SK-N-SH (cell line): ENCODE measurements at regions not wholly inside any gene's neighbourhood (a gene's known extent, or its start where the extent isn't known, plus 50 kb on each side); places are given as distances from the start of the nearest gene placed in this dataset.

ENCODE experiments used
- CTCF ChIA-PET: fragments of 300-600, 350-600 bp; formaldehyde crosslinking; extraction: SDS; loops from one replicate; lab custom pipeline; 2021; lab: Yijun Ruan, JAX
- POLR2A ChIA-PET: fragments of 350-600 bp; sonication (Branson Sonifier 250); formaldehyde crosslinking; extraction: SDS; loops from one replicate; lab custom pipeline; 2020; ENCODE audit warnings: antibody characterized with exemption, inconsistent platforms; lab: Yijun Ruan, JAX
- DNase-seq: peaks from one replicate; pipeline ENCODE4 v3.0.0; 2012
- H2AFZ ChIP-seq: fragments of 200-600 bp; sonication (generic); 2 replicates; pipeline ENCODE4 v1.8.1; 2016; ENCODE audit warnings: antibody characterized with exemption, mild to moderate bottlenecking, low read depth
- H3F3A ChIP-seq: fragments of 200-600 bp; sonication (generic); replicated peaks from 2 replicates; pipeline ENCODE3; 2016; ENCODE audit warnings: antibody characterized with exemption, mild to moderate bottlenecking; ENCODE audit not compliant: insufficient read depth
- H3K27ac ChIP-seq, 2 experiments: fragments of 200-500 bp in 1 of 2; fragments of 200-600 bp in 1 of 2; sonication (Bioruptor generic) in 1 of 2; sonication (generic), shearing (Covaris generic) in 1 of 2; 2 replicates each; pipeline versions ENCODE4 v1.5.1 to v1.6.1; 2014 to 2016; ENCODE audit warnings: low read depth in 2 of 2, inconsistent platforms in 1 of 2, low read length in 1 of 2, mild to moderate bottlenecking in 1 of 2, mixed read lengths in 1 of 2
- H3K27me3 ChIP-seq: fragments of 200-600 bp; sonication (generic), shearing (Covaris generic); 2 replicates; pipeline ENCODE4 v1.6.1; 2016; ENCODE audit warnings: mixed run types; ENCODE audit not compliant: insufficient read depth
- H3K36me3 ChIP-seq, 2 experiments: fragments of 200-500 bp in 1 of 2; fragments of 200-600 bp in 1 of 2; sonication (Bioruptor generic) in 1 of 2; sonication (generic) in 1 of 2; replicated peaks in 1 of 2; 2 replicates each; pipeline versions ENCODE3 to v1.5.1; 2014 to 2016; ENCODE audit warnings: low read length in 1 of 2, mild to moderate bottlenecking in 1 of 2; ENCODE audit not compliant: insufficient read depth in 2 of 2, control insufficient read depth in 1 of 2
- H3K4me1 ChIP-seq, 2 experiments: fragments of 200-500 bp in 1 of 2; fragments of 200-600 bp in 1 of 2; sonication (Bioruptor generic) in 1 of 2; sonication (generic), shearing (Covaris generic) in 1 of 2; 2 replicates each; pipeline versions ENCODE4 v1.5.1 to v1.6.1; 2014 to 2016; ENCODE audit warnings: low read depth in 1 of 2, low read length in 1 of 2, mixed run types in 1 of 2; ENCODE audit not compliant: insufficient read depth in 2 of 2, control insufficient read depth in 1 of 2
- H3K4me2 ChIP-seq: fragments of 200-600 bp; sonication (generic), shearing (Covaris generic); 2 replicates; pipeline ENCODE4 v1.6.1; 2017; ENCODE audit warnings: mixed run types
- H3K4me3 ChIP-seq, 2 experiments: fragments of 200-500 bp in 1 of 2; fragments of 200-600 bp in 1 of 2; sonication (Bioruptor generic) in 1 of 2; sonication (generic), shearing (Covaris generic) in 1 of 2; 2 replicates each; pipeline versions ENCODE4 v1.5.1 to v1.8.1; 2014 to 2016; ENCODE audit warnings: low read depth in 2 of 2, inconsistent platforms in 1 of 2, low read length in 1 of 2, mild to moderate bottlenecking in 1 of 2, mixed read lengths in 1 of 2, moderate library complexity in 1 of 2
- H3K79me2 ChIP-seq: fragments of 200-600 bp; sonication (generic); 2 replicates; pipeline ENCODE4 v1.8.1; 2017; ENCODE audit warnings: mild to moderate bottlenecking; ENCODE audit not compliant: insufficient read depth
- H3K9ac ChIP-seq: fragments of 200-600 bp; sonication (generic); 2 replicates; pipeline ENCODE4 v1.6.1; 2017; ENCODE audit warnings: mixed run types
- H3K9me2 ChIP-seq: fragments of 200-600 bp; sonication (generic); 2 replicates; pipeline ENCODE4 v1.6.1; 2017; ENCODE audit warnings: mixed run types
- H3K9me3 ChIP-seq: fragments of 200-600 bp; sonication (generic); 2 replicates; pipeline ENCODE4 v1.6.1; 2017; ENCODE audit warnings: mixed run types, mild to moderate bottlenecking, moderate library complexity
- H4K20me1 ChIP-seq: fragments of 200-600 bp; sonication (generic); 2 replicates; pipeline ENCODE4 v1.6.1; 2017; ENCODE audit warnings: mild to moderate bottlenecking, mixed run types; ENCODE audit not compliant: insufficient read depth
- ELF1 ChIP-seq: IDR thresholded peaks from 2 replicates; pipeline ENCODE4 v1.4.0; 2012
- FOSL2 ChIP-seq: IDR thresholded peaks from 2 replicates; pipeline ENCODE4 v1.4.0; 2012; ENCODE audit warnings: low read depth, mild to moderate bottlenecking, moderate library complexity, borderline replicate concordance
- FOXJ3 ChIP-seq: sonication (generic); formaldehyde crosslinking; IDR thresholded peaks from 2 replicates; pipeline ENCODE4 v1.5.1; 2020; ENCODE audit warnings: mild to moderate bottlenecking, missing genetic modification reagents
- MEF2A ChIP-seq: IDR thresholded peaks from 2 replicates; pipeline ENCODE4 v1.4.0; 2012; ENCODE audit warnings: low read depth, borderline replicate concordance
- NRF1 ChIP-seq: IDR thresholded peaks from 2 replicates; pipeline ENCODE4 v1.6.1; 2012; ENCODE audit warnings: low read depth, mild to moderate bottlenecking, low read length
- RAD21 ChIP-seq: IDR thresholded peaks from 2 replicates; pipeline ENCODE4 v1.6.1; 2012; ENCODE audit warnings: mild to moderate bottlenecking, low read length
- RCOR1 ChIP-seq: fragments of 150-350 bp; IDR thresholded peaks from 2 replicates; pipeline ENCODE4 v1.6.1; 2017; ENCODE audit warnings: antibody characterized with exemption, low read length
- RFX5 ChIP-seq: IDR thresholded peaks from 2 replicates; pipeline ENCODE4 v1.6.1; 2012; ENCODE audit warnings: mild to moderate bottlenecking, improper control_type of control experiment, low read length
- RXRA ChIP-seq: IDR thresholded peaks from 2 replicates; pipeline ENCODE4 v1.4.0; 2012; ENCODE audit warnings: low read depth, mild to moderate bottlenecking, borderline replicate concordance
- SMC3 ChIP-seq: IDR thresholded peaks from 2 replicates; pipeline ENCODE4 v1.6.1; 2012; ENCODE audit warnings: low read depth, low read length, improper control_type of control experiment
- TAF1 ChIP-seq: IDR thresholded peaks from 2 replicates; pipeline ENCODE4 v1.6.1; 2012; ENCODE audit warnings: low read depth, mild to moderate bottlenecking, low read length, moderate library complexity, borderline replicate concordance
- TCF12 ChIP-seq: IDR thresholded peaks from 2 replicates; pipeline ENCODE4 v1.4.0; 2012
- TEAD4 ChIP-seq: IDR thresholded peaks from 2 replicates; pipeline ENCODE4 v1.4.0; 2012; ENCODE audit warnings: mild to moderate bottlenecking, borderline replicate concordance; ENCODE audit not compliant: insufficient read depth
- YY1 ChIP-seq: IDR thresholded peaks from 2 replicates; pipeline ENCODE4 v1.4.0; 2012; ENCODE audit warnings: low read depth, mild to moderate bottlenecking
- TF ChIP-seq, protein P1 (sequence below): IDR thresholded peaks from 2 replicates; pipeline ENCODE4; 2012
- TF ChIP-seq, protein P2 (sequence below): fragments of 200-600 bp; sonication (generic); IDR thresholded peaks from 2 replicates; pipeline ENCODE4 v1.6.1; 2017; ENCODE audit warnings: antibody characterized with exemption, mild to moderate bottlenecking, moderate library complexity
- TF ChIP-seq, protein P3 (sequence below): IDR thresholded peaks from 2 replicates; pipeline ENCODE4 v1.6.1; 2012; ENCODE audit warnings: mild to moderate bottlenecking, low read depth, low read length, moderate library complexity

DNA sequence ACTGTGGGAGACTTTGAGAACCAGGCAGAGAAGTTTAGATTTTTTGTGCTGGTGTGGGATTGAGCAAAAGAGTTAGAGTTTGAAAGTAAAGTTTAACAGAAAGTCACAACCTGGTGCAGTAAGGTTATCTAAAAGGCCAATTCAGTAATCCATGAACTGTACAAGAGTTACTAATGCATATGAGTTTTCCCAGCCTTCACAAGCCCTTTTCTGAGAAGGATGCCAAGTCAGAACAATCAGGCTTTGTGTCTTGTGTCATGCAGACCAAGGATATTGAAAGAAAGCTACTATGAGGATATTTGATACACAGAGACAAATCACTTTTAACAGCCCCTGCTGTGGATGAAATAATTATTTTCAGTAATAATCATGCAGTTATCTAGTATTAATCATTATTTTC, 68.8 kb upstream of the MYO3A start:
- H3K79me2 ChIP-seq: no peaks in the 10 kb centered on the region
- POLR2A ChIA-PET: no interaction called here
- H3K27me3 ChIP-seq: no peaks in the 10 kb centered on the region
- CTCF ChIA-PET: interaction anchor here (3.6 kb wide), 1 partner anchor 10 kb away, joined by 15 read pairs; no protein-coding TSS in a partner anchor
- no peaks in the 10 kb centered on the region for H4K20me1 ChIP-seq
- H3K27ac ChIP-seq: no peak overlapping the region
- no peak overlapping the region for H3K4me3 ChIP-seq
- no peaks in the 10 kb centered on the region for H3K9me2 ChIP-seq
- no peaks in the 10 kb centered on the region for H3F3A ChIP-seq
- TF ChIP-seq TCF12 (no peak), TAF1 (no peak), YY1 (no peak), FOSL2 (no peak), NRF1 (no peak), ELF1 (no peak), RXRA (no peak), SMC3 (no peak), RAD21 (no peak), RFX5 (no peak), FOXJ3 (CRISPR knock-in tag) (no peak), TEAD4 (no peak), RCOR1 (no peak), MEF2A (no peak)
- TF ChIP-seq, protein P1, sequence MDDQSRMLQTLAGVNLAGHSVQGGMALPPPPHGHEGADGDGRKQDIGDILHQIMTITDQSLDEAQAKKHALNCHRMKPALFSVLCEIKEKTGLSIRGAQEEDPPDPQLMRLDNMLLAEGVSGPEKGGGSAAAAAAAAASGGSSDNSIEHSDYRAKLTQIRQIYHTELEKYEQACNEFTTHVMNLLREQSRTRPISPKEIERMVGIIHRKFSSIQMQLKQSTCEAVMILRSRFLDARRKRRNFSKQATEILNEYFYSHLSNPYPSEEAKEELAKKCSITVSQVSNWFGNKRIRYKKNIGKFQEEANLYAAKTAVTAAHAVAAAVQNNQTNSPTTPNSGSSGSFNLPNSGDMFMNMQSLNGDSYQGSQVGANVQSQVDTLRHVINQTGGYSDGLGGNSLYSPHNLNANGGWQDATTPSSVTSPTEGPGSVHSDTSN: no peak
- TF ChIP-seq, protein P2, sequence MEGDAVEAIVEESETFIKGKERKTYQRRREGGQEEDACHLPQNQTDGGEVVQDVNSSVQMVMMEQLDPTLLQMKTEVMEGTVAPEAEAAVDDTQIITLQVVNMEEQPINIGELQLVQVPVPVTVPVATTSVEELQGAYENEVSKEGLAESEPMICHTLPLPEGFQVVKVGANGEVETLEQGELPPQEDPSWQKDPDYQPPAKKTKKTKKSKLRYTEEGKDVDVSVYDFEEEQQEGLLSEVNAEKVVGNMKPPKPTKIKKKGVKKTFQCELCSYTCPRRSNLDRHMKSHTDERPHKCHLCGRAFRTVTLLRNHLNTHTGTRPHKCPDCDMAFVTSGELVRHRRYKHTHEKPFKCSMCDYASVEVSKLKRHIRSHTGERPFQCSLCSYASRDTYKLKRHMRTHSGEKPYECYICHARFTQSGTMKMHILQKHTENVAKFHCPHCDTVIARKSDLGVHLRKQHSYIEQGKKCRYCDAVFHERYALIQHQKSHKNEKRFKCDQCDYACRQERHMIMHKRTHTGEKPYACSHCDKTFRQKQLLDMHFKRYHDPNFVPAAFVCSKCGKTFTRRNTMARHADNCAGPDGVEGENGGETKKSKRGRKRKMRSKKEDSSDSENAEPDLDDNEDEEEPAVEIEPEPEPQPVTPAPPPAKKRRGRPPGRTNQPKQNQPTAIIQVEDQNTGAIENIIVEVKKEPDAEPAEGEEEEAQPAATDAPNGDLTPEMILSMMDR: no peak
- TF ChIP-seq, protein P3, sequence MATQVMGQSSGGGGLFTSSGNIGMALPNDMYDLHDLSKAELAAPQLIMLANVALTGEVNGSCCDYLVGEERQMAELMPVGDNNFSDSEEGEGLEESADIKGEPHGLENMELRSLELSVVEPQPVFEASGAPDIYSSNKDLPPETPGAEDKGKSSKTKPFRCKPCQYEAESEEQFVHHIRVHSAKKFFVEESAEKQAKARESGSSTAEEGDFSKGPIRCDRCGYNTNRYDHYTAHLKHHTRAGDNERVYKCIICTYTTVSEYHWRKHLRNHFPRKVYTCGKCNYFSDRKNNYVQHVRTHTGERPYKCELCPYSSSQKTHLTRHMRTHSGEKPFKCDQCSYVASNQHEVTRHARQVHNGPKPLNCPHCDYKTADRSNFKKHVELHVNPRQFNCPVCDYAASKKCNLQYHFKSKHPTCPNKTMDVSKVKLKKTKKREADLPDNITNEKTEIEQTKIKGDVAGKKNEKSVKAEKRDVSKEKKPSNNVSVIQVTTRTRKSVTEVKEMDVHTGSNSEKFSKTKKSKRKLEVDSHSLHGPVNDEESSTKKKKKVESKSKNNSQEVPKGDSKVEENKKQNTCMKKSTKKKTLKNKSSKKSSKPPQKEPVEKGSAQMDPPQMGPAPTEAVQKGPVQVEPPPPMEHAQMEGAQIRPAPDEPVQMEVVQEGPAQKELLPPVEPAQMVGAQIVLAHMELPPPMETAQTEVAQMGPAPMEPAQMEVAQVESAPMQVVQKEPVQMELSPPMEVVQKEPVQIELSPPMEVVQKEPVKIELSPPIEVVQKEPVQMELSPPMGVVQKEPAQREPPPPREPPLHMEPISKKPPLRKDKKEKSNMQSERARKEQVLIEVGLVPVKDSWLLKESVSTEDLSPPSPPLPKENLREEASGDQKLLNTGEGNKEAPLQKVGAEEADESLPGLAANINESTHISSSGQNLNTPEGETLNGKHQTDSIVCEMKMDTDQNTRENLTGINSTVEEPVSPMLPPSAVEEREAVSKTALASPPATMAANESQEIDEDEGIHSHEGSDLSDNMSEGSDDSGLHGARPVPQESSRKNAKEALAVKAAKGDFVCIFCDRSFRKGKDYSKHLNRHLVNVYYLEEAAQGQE: no peak
- no peak overlapping the region for H2AFZ ChIP-seq
- no peak overlapping the region for H3K4me2 ChIP-seq
- H3K36me3 ChIP-seq: no peaks in the 10 kb centered on the region
- H3K4me1 ChIP-seq: no peaks in the 10 kb centered on the region
- no peaks in the 10 kb centered on the region for H3K9me3 ChIP-seq
- H3K9ac ChIP-seq: no peak overlapping the region
- no peak for DNase-seq
